ENCODE measurements at regions not wholly inside any gene's neighbourhood (a gene's known extent, or its start where the extent isn't known, plus 50 kb on each side); places are given as distances from the start of the nearest gene placed in this dataset.

- TF ChIP-seq, protein P1, sequence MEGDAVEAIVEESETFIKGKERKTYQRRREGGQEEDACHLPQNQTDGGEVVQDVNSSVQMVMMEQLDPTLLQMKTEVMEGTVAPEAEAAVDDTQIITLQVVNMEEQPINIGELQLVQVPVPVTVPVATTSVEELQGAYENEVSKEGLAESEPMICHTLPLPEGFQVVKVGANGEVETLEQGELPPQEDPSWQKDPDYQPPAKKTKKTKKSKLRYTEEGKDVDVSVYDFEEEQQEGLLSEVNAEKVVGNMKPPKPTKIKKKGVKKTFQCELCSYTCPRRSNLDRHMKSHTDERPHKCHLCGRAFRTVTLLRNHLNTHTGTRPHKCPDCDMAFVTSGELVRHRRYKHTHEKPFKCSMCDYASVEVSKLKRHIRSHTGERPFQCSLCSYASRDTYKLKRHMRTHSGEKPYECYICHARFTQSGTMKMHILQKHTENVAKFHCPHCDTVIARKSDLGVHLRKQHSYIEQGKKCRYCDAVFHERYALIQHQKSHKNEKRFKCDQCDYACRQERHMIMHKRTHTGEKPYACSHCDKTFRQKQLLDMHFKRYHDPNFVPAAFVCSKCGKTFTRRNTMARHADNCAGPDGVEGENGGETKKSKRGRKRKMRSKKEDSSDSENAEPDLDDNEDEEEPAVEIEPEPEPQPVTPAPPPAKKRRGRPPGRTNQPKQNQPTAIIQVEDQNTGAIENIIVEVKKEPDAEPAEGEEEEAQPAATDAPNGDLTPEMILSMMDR (IDR thresholded peaks at IDR 0.05; ENCODE audit: insufficient read depth, low read length), result no peak
- TF ChIP-seq POLR2AphosphoS5 (IDR thresholded peaks at IDR 0.05; ENCODE audit: low read depth) (no peak), REST (IDR thresholded peaks at IDR 0.05; ENCODE audit: insufficient replicate concordance, low read depth) (no peak)
Observed at GRCh38 chr5:4640795-4641194, 499.3 kb upstream of the ADAMTS16 start.
